GM21737 (cell line): ENCODE measurements at regions not wholly inside any gene's neighbourhood (a gene's known extent, or its start where the extent isn't known, plus 50 kb on each side); places are given as distances from the start of the nearest gene placed in this dataset.

Experiments
- ATAC-seq: cut with Tn5 transposase; IDR thresholded peaks from one replicate; pipeline ENCODE4 v1.9.1; 2021; ENCODE audit warnings: mild to moderate bottlenecking, moderate library complexity; ENCODE audit not compliant: unreplicated experiment

GRCh38 chr17:62119373-62119772, 54.3 kb upstream of the MED13 start:
- ATAC-seq, result peak; percentile 72
